ENCODE measurements at regions not wholly inside any gene's neighbourhood (a gene's known extent, or its start where the extent isn't known, plus 50 kb on each side); places are given as distances from the start of the nearest gene placed in this dataset.

DNA sequence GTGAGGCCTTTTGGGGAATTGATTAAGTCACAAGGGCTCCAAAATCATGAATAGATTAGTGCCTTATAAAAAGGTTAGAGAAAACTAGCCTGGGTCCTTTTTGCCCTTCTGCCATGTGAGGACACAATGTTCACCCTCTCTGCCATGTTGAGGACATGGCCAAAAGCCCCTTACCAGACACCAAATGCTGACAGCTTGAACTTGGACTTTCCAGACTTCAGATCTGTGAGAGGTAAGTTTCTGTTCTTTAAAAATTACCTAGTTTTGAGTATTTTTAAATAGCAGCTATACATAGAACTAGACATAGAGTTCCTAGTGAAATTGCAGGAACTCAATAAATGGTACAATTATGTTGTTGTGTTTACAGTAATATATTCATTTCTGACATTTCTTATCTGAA is 1214.4 kb downstream of the ADGRL3 start:
- no peak for DNase-seq

DNA sequence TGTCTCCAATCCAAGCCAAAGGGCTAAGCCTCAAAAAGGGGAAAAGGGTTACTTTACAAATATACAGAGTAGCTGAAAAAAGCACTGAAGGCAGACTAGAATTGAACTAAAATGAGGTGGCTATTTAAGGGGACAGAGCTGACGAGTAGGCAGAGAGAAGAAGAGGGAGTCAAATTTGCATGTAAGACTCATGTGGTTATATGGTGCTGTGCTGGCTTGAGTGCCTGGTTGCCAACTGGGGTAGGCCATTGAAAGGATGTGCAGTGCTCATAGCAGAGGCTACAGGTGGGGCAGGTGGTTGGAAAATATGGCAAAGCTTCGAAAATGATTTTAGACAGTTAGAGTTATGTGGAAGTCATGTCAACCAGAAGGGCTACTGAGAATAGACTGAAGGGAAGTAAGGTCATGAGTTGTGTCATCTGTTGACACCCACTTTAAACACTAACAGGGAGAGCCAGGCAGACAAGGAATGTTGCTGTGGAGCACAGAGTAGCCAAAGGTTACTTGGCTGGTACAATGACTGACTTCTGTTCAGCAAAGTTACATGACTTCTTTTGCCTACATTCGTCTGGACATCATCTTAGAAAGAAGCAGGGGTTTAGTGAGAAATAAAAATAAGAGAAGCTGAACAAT is 1210.4 kb downstream of the ADGRL3 start:
- no peak for DNase-seq

DNA sequence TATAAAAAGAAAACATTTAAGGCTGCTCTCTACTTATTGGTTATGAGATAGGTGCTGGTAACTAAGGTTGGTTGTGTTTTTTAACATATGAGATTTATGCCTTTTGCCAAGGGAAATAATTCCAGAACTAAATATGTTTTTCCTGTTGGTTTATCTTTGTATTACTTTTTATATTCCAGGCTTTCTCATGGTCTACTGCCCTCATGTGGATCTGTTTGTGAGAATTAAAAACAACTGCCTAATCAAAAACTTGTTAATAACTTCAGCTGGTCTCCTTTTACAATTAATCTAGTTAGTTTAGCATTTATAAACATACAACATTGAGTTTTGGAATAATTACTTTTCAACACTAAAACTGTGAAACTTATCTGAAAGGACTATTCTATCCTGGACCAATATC is 1208.3 kb downstream of the ADGRL3 start:
- DNase-seq = no peak

DNA sequence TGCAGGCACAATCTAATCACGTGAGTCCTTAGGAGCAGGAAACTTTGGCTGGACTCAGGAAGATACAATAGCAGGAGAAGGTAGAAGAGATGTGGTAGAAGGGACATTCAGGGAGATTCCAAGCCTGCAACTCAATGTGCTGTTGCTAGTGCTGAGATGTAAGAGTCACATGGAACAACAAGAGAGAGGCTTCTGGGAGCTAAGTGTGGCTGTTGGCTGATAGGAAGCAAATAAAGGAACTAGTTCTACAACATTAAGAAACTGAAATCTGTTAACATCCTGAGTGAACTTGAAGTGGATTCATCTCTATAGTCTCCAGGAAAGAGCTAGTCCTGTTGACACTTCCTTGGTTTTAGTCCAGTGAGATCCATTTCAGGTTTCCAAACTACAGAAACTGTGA is 1207.4 kb downstream of the ADGRL3 start:
- DNase-seq = no peak

DNA sequence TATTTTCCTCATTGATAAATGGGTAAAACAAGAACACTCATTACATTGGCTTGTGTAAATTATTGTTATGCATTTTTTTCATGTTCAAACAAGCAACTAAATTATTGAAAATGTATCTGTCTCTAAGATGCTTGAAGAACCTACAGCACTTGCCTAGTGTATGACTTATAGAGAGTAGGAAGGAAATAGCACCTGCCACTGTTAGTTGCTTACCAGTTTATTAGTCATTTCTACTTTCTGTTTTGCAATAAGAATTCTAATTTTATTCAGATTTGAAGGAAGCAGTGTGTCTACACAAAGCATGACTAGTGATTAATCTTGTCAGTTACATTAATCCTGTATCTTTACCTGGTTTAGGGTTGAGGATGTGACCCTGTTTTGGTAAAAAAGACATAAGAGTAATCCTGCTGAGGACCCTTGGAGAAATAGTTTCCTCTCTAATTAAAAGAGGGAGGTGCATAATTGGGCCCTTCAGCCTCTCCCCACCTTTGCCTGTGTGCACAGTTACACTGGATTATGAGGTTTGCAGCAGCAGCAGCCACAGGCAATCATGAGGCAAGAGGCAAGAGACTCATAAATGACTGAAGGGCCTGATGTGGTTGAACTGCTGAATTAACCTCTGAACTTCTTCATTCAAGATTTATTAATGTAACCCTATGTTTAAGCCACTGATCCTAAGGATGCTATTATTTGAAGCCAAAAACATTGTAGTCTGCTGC is 1202.1 kb downstream of the ADGRL3 start:
- no peak for DNase-seq

DNA sequence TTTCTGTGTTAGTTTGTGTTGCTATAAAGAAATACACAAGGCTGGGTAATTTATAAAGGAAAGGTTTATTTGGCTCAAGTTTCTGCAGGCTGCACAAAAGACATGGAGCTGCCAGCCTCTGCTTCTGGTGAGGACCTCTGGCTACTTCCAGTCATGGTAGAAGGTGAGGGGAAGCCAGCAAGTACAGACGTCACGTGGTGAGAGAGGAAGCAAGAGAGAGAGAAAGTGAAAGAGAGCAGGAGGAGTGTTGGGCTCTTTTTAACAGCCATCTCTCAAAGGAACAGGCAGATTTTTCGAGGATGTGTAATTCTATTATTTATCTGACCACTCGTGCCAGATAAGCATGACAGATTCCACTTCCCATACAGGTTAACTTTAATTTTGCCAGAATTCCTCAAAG is 1199.1 kb downstream of the ADGRL3 start:
- no peak for DNase-seq

DNA sequence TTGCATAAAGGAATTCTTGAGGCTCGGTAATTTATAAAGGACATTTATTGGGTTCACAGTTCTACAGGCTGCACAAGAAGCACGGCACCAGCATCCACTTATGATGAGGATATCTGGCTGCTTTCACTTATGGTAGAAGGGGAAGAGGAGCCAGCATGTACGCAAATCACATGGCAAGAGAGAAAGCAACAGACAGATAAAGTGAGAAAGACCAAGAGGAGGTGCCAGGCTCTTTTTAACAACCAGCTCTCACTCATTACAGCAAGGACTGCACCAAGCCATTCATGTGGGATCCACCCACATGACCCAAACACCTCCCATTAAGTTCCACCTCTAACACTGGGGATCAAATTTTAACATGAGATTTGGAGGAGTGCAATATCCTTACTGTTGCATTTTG is 1198.2 kb downstream of the ADGRL3 start:
- DNase-seq = no peak

DNA sequence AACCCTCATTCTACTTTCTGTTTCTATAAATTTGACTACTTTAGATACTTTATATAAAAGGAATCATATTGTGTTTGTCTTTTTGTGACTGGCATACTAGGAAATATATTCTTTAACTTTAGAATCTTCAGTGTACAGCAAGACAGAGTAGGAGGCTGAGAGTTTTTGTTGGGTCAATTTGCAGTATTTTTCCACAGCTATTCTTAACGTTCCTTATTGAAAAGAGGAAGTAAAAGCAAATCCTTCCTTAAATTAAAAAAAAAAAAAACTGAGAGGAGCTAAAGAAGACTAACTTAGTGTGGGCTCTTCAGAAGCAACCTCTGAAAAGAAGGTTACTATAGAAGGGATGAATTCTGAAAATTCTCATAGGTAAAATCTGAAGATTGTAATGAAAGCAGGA is 1194.6 kb downstream of the ADGRL3 start:
- no peak for DNase-seq

DNA sequence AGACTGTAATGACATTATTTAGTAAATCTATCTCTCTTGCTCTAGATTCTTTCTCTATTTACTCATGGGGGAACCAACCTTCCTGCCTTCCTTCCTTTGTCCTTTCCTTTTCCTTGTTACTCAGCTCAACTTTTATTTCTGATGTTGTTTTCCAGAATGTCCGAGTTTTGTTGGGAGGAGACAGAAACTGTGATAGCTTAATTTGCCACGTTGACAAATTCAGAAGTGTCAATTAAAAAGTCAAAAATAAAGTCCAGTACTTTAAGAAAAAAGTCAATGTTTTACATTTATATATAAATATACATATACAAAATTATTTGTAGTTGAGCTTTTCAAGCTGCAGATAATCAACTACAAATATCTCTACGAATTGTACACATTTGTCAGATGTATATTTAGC is 1187.7 kb downstream of the ADGRL3 start:
- DNase-seq = no peak

DNA sequence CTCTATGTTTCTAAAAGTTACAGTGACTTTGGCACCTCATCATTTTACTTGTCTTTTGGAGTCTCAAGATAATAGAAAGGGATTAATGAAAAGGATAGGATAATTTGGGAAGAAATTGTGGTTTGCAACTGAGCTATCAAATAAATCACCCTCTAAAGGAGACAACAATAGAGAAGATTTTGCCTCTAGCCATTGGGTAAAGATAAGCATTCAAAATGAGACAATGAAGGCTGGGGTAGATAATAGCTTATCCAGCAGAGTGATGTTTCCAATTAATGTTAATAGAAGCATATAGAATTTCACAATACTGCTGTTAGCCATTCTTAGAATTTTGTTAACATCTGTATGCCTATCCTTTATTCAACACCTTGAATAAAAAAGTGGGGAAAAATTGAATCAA is 1177.6 kb downstream of the ADGRL3 start:
- no peak for DNase-seq

DNA sequence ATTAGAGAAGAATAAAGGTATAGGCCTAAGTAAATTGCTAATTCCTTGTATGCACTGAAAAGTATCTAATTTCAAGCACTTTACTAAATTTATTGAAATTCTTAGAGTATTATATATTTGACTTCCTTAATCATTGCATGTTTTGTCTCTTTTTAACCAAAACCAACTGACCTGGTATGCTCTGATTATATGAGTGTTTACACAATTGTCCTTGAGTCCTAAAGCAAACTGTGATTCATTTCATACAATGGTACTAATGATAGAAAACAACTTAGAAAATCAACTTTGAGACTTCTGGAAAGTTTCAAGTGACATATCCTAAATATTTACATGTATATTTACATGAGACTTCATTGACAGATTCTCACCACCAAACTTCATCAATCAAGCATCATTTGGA is 1177.1 kb downstream of the ADGRL3 start:
- DNase-seq = no peak

DNA sequence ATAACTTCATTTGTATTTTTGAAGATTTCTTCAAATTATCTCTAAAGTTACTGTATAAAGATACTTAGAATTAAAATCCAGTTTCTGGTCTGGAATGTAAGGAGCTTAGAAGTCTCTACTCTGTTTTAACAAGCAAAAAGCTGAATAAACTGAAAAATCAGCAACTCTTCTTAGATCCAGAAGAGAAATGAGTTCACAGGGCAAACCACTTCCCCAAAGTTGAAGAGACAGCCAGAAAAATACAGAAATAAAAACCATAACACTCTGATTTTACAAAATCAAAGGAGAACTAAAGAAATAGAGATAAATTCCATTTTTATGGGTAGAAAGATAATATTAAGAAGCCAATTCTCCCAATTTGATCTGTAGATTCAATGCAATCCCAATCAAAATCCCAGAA is 1166.8 kb downstream of the ADGRL3 start:
- DNase-seq = no peak

DNA sequence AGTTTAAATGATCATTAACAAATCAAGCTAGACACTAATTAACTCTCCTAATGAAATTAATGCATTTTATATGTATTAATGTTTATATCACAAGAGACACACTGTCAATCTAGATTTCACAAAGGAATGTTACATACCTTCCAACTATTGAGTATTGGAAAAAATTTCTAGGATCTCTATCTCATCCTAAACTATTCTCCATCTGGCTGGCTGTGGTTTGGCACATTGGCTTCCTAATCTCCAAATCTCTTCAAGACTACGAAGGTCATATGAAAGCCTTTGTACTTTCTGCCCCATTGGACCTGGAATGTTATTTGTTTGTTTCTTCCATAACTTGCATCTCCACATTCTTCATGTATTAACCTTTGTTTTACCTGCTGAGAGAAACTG is 1160.0 kb downstream of the ADGRL3 start:
- no peak for DNase-seq

DNA sequence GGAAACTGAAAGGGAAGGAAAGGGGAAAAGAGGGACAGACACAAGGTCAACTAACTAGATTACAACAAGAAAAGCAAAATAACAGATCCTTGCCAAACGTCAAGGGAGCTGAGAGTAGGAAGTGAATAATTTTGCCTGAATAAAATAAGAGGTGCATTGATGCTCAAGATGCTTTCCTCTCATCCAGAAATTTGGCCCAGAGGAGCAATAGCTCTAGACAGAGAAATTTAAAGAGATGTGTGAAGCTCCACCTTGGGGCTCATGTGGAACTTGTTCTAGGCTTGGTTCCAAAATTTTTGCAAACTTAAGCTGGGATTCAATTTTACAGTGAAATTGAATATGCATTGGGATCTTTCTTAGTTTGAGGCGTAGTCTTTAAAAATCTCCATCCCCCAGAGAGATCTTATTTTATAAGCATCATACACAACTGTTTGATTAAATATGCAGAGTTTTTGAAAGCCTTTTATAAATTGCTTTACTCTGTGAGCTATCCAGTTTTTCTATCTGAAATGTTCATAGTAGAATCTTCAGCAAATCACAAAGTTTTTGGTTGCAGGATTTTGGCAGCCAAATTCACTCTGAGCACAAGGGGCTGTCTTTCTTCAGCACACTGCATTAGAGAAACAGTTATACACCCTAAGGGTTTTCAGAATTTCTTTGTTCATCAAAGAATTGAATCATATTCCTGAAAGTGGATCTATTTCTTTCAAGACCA is 1159.5 kb downstream of the ADGRL3 start:
- no peak for DNase-seq

DNA sequence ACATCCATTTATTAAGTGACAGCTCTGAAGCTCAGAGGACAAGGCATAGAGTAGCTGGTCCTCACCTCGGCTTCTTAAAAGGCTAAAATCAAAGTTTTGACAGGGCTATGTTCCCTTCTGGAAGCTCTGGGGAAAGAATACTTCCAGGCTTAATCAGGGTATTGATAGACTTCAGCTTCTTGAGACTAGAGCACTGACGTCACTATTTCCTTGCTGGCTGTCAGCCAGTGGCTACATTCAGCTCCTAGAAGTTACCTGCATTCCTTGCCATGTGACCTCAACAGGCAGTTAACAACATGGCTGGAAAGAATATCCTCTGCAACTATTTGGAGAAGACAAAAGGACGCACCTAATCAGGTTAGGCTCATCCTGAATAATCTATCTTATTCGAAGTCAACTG is 1144.8 kb downstream of the ADGRL3 start:
- DNase-seq = no peak

DNA sequence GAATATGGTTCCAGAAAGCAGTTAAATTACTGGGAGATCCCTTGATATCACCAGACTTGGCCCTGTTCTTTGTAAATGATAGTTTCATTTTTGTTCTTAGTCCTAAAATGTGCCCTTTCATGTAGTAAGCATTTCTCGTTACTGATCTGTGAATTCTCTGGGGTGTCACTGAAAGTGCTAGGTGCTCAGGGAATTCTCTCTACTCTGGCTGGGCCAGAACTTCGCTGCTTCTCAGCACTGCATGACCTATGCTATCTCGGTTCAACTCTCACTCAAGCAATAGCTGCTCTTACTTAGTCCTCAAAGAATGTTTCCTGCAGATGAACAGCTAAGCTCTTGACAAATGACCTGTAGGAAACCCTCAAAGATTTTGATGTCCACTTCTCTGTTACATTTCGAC is 1144.3 kb downstream of the ADGRL3 start:
- DNase-seq = no peak

DNA sequence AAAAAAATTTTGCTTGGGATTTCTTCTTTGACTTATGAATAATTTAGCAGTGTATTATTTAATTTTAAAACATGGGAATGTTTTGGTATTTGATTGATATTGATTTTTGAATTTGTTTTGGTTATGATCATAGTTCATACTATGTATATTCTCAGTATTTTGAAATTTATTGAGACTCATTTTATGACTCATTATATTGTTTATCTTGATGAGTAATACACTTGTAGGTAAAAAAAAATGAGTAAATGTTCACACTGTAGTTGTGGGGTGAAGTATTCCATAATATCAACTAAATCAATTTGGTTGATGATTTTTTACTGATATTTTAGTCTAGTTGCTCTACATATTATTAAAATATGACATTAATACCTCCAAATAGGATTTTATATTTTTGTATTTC is 1142.2 kb downstream of the ADGRL3 start:
- DNase-seq = no peak

DNA sequence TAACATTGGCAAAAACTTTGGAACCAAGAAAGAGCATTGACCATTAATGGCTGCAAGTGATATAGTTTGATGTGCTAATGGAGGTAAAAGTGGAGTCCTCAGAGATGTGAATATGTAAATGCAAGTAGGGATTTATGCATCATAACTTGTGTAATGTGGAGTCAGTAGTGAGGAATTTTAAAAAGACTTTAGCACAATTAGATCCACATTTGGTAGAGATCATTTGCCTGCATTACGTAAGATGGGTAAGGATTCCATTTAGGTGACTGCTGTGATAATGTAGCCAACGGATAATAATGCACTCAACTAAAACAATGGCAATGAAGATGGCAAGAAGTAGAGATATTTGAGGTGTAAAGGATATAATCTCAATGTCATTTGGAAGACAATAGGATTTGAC is 1128.4 kb downstream of the ADGRL3 start:
- DNase-seq = no peak

DNA sequence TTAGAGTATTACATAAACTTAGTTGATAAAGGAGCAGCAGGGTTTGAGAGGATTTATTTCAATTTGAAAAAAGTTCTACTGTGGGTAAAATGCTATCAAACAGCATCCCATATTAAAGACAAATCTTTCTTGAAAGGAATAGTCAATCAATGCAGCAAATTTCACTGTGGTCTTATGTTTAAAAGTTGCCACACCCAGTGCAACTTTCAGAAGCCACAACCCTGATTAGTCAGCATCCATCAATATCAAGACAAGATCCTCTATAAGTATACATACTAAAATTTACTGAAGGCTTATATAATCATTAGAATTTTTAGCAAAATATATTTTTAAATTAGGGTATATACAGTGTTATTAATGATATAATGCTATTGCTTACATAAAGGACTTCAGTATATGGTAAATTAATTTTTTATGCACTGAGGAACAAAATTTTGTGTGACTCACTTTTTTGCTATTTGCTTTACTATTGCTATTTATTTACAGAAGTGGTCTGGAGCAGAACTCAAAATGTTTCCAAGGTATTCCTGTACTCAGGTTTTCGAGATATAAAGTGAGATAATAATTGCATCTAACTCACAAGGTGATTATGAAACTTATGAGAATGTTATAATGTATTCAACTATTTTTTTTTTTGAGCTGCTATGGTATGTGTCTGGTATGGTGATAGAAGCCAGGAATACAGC is 1127.6 kb downstream of the ADGRL3 start:
- DNase-seq = no peak

DNA sequence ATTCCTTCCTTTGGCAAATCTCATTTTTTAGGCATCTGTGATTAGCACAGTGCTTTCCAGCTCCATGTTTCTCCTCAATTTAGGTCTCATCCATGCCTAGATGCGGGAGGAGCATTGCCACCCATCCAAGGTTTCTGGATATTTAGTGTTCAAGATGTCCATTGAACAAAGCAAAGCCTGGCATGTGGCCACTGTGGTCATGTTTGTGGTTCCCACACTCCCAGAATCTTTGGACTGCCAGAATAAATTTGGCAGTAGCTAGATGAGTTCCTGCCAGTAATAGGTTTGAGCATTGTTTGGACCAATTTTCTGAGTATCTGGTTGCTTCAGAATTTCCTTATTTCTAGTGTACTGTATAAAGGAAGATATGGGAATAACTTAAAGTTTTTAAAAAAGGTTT is 1124.1 kb downstream of the ADGRL3 start:
- DNase-seq = no peak

DNA sequence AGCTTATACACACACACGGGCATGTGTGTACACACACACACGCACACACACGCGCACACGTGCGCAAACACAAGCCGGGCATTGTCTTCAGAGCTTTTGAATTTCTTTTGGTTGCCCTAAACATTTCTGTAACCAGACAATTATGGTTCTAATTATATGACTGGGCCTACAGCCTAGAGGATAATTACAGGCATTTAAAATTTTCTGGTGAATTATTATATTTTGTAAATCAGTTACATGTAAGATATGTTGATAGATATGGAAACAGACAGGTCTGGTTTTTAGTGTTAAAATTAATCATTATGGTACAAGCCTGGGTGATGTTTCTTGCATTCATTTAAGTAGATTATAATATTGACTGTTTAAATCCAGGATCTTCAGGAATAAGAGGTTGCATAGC is 1120.5 kb downstream of the ADGRL3 start:
- DNase-seq = no peak

DNA sequence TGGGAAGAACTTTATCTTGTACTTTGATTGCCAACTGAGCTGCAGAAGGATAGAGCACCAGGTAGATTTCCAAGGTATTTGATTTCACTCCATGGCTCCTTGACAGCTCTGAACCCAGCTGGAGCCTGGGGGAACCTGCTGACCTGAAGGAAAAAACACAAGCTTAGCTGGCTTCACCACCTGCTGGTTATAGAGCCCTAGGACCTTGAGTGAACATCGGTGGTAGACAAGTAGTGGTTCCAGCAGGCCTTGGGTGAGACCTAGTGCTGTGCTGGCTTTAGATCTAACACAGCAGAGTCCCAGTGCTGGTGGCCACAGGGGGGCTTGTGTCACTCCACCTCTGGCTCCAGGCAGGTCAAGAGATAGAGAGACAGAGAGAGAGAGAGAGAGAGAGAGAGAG is 1102.6 kb downstream of the ADGRL3 start:
- DNase-seq = no peak

DNA sequence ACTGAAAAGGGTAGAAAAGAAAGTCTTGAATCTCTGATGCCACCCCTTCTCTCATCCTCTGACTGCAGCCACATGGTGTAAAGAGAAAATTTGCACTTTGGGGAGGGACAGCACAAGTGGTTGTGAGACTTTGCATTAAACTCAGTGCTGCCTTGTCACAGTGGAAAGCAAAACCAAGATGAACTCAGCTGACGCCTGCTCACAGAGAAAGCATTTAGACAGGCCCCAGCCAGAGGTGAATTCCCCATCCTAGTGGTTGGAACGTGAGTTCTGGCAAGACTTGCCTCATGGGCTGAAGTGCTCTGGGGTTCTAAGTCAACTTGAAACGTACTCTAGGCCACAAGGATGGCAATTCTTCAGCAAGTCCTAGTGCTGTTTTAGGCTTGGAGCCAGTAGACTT is 1101.4 kb downstream of the ADGRL3 start:
- DNase-seq = no peak

DNA sequence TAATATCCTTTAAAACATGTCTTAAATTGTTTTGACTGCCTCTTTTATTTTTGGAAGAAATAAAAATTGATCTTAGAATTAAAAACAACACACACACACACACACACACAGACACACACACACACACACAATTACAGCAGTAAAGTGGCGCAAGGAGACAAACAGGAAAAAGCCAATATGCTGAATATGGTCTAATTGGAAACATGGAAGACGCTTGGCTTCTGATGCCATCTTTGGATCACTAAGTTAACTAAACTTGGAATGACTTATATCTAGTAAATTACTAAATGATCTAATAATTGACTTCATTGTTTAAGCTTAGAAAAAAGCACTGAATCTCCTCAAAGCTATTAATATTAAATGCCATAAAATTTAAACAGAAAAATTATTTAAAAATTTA is 1093.4 kb downstream of the ADGRL3 start:
- DNase-seq = no peak

All from NCI-H524 treated with DMSO at 0.1 percent for 48 hours (cell line).